ENCODE measurements at regions not wholly inside any gene's neighbourhood (a gene's known extent, or its start where the extent isn't known, plus 50 kb on each side); places are given as distances from the start of the nearest gene placed in this dataset.

DNA sequence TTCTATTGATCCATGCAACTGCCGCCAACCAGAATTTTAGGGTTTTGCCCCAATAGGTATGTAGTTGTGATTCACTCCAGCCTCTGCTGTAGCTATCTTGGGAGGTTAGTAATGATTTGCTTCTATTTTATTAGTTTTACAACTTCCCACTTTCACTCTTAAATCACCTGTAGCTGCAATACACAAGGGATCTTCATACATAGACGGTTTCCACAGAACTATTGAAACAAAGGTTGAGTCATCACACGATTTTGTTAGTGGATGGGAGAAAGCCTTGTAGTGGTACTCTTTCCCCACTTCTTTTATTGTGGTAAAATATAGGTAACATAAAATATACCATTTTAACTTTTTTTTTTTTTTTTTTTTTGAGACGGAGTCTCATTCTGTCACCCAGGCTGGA, 104.2 kb upstream of the SPRED2 start:
- no peaks in the 10 kb centered on the region for H3K36me3 ChIP-seq
- H3K27ac ChIP-seq: no peak overlapping the region
- H3K27me3 ChIP-seq (replicated peaks; ENCODE audit: insufficient read depth): no peaks in the 10 kb centered on the region
- TF ChIP-seq, protein P1, sequence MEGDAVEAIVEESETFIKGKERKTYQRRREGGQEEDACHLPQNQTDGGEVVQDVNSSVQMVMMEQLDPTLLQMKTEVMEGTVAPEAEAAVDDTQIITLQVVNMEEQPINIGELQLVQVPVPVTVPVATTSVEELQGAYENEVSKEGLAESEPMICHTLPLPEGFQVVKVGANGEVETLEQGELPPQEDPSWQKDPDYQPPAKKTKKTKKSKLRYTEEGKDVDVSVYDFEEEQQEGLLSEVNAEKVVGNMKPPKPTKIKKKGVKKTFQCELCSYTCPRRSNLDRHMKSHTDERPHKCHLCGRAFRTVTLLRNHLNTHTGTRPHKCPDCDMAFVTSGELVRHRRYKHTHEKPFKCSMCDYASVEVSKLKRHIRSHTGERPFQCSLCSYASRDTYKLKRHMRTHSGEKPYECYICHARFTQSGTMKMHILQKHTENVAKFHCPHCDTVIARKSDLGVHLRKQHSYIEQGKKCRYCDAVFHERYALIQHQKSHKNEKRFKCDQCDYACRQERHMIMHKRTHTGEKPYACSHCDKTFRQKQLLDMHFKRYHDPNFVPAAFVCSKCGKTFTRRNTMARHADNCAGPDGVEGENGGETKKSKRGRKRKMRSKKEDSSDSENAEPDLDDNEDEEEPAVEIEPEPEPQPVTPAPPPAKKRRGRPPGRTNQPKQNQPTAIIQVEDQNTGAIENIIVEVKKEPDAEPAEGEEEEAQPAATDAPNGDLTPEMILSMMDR (IDR thresholded peaks at IDR 0.05): no peak
- no peak for DNase-seq (ENCODE audit: low spot score)
- H3K9me3 ChIP-seq: no peaks in the 10 kb centered on the region
- no peak overlapping the region for H3K4me3 ChIP-seq
- no peaks in the 10 kb centered on the region for H3K4me1 ChIP-seq (ENCODE audit: control insufficient read depth in 1 of 2, low read depth in 2 of 2)
- ATAC-seq (ENCODE audit: insufficient number of reproducible peaks, low FRiP score, low read depth): no peak

DNA sequence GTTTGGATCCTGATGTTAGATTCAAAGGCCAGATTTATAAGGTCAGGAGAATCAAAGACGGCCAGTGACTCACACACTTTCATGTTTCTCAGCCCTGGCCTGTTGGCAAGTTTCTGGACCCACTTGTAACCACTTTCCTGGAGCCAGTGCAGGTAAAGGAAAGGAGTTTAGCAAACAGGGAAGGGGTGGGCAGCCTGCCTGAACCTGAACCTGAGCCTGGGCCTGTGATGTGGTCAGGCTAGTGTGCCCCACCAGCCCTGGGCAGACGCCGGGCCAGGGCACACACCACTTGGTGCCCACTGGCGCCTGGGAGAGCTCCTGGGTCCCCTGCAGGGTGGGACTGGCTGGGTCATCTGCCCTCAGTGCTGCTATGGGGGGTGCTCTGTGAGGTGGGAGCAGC, 100.5 kb upstream of the SPRED2 start:
- TF ChIP-seq, protein P1 (IDR thresholded peaks at IDR 0.05): no peak
- ATAC-seq (ENCODE audit: insufficient number of reproducible peaks, low FRiP score, low read depth): no peak
- no peaks in the 10 kb centered on the region for H3K36me3 ChIP-seq
- H3K27me3 ChIP-seq (replicated peaks; ENCODE audit: insufficient read depth): no peaks in the 10 kb centered on the region
- H3K27ac ChIP-seq: no peak overlapping the region
- no peak overlapping the region for H3K4me3 ChIP-seq
- no peaks in the 10 kb centered on the region for H3K9me3 ChIP-seq
- no peak for DNase-seq (ENCODE audit: low spot score)
- no peaks in the 10 kb centered on the region for H3K4me1 ChIP-seq (ENCODE audit: control insufficient read depth in 1 of 2, low read depth in 2 of 2)

DNA sequence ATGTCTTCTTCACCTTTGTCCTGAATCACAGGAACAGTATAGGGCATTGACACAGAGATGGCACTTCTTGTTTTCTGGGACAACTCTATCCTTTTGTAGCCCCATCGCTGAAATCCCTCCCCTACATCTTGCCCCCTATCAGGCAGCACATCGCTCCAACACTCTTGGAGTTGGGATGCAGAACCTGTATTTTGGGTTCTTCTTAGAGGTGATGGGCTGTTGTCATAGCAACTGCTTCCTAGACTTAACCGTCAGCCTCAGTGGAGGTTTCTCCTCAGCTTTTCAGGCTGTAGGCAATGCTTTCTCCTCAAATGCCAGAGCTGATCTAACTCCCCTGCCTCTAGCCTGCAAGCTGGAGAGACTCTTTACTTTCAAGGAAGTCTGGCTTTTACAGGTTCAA, 99.9 kb upstream of the SPRED2 start:
- TF ChIP-seq, protein P1 (IDR thresholded peaks at IDR 0.05): no peak
- no peak overlapping the region for H3K4me3 ChIP-seq
- no peak for ATAC-seq (ENCODE audit: insufficient number of reproducible peaks, low FRiP score, low read depth)

DNA sequence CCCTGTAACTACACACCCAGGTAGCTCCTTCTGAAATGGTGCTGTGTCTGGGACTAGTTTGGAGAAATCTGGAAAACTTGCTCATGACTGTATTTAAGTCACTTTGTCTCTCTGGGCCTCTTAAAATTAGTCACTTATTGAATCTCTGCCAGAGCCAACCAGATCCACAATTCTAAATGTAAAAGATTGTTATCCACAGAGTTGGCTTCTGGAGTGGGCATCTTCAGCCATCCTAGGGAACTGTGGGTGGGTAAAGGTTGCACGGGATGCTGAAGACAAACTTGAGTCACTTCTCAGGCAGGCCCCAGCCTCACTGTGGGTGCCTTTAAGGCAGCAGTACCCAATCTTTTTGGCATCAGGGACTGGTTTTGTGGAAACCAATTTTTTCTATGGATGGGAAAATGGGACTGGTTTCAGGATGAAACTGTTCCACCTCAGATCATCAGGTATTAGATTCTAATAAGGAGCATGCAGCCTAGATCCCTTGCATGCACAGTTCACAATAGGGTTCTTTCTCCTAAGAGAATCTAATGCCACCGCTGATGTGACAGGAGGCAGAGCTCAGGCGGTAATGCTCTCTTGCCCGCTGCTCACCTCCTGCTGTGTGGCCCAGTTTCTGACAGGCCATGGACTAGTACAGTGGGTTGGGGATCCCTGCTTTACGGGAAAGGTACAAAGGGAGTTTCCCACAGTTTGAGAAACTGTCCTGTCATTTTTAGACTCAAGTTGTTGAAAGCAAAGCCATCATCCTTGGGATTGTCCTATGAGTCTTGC, 98.3 kb upstream of the SPRED2 start:
- H3K27me3 ChIP-seq (replicated peaks; ENCODE audit: insufficient read depth): no peaks in the 10 kb centered on the region
- ATAC-seq (ENCODE audit: insufficient number of reproducible peaks, low FRiP score, low read depth): no peak
- no peaks in the 10 kb centered on the region for H3K9me3 ChIP-seq
- no peaks in the 10 kb centered on the region for H3K36me3 ChIP-seq
- TF ChIP-seq, protein P1 (IDR thresholded peaks at IDR 0.05): no peak
- no peak overlapping the region for H3K27ac ChIP-seq
- no peak overlapping the region for H3K4me3 ChIP-seq
- DNase-seq (ENCODE audit: low spot score): no peak
- H3K4me1 ChIP-seq (ENCODE audit: control insufficient read depth in 1 of 2, low read depth in 2 of 2): no peaks in the 10 kb centered on the region

More for the DNA sequence above, 99.9 kb upstream of the SPRED2 start:
- no peak for DNase-seq (ENCODE audit: low spot score)
- Histone ChIP-seq H3K27ac (no peak overlapping the region), H3K4me1 (ENCODE audit: control insufficient read depth in 1 of 2, low read depth in 2 of 2) (no peaks in the 10 kb centered on the region), H3K27me3 (replicated peaks; ENCODE audit: insufficient read depth) (no peaks in the 10 kb centered on the region), H3K36me3 (no peaks in the 10 kb centered on the region), H3K9me3 (no peaks in the 10 kb centered on the region)

DNA sequence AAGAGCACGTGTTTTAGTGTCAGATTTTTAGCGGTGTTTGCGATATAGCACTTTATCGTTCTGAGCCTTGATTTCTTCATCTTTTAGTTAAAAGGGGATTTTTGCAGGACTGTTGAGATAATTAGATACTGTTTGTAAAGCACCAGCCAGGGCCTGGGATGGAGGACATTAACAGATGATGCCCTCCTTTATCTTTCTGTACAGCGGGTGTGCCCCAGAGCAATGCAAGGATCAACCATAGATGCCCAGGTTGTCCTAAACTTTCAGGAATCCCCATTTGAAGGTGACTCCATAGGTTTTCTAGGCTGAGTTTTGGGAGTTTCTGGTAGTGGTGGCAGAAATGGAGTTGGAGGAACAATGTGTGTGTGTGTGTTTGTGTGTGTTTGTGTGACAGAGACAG, 97.0 kb upstream of the SPRED2 start:
- TF ChIP-seq, protein P1 (IDR thresholded peaks at IDR 0.05): no peak
- no peak for ATAC-seq (ENCODE audit: insufficient number of reproducible peaks, low FRiP score, low read depth)
- no peaks in the 10 kb centered on the region for H3K27me3 ChIP-seq (replicated peaks; ENCODE audit: insufficient read depth)
- H3K36me3 ChIP-seq: no peaks in the 10 kb centered on the region
- no peaks in the 10 kb centered on the region for H3K9me3 ChIP-seq
- no peak for DNase-seq (ENCODE audit: low spot score)
- no peak overlapping the region for H3K4me3 ChIP-seq
- no peaks in the 10 kb centered on the region for H3K4me1 ChIP-seq (ENCODE audit: control insufficient read depth in 1 of 2, low read depth in 2 of 2)
- no peak overlapping the region for H3K27ac ChIP-seq
